ENCODE measurements at regions not wholly inside any gene's neighbourhood (a gene's known extent, or its start where the extent isn't known, plus 50 kb on each side); places are given as distances from the start of the nearest gene placed in this dataset.

GRCh38 chr4:134539729-134540231 lies 338.2 kb upstream of the PABPC4L start:
- Histone ChIP-seq H3K36me3 (ENCODE audit: control insufficient read depth in 2 of 3, insufficient read depth in 3 of 3, low read length in 3 of 3) (no peaks in the 10 kb centered on the region), H3K9ac (ENCODE audit: low read length in 3 of 3) (no peak overlapping the region), H3K9me3 (ENCODE audit: control insufficient read depth in 2 of 3, insufficient read depth in 1 of 3, low read length in 3 of 3) (no peaks in the 10 kb centered on the region), H3K4me3 (ENCODE audit: low read length in 3 of 3) (no peak overlapping the region), H3K4me1 (ENCODE audit: control insufficient read depth in 2 of 3, insufficient read depth in 2 of 3, low read depth in 1 of 3, low read length in 3 of 3) (no peaks in the 10 kb centered on the region), H3K27ac (ENCODE audit: low read depth in 2 of 2, low read length in 2 of 2) (no peak overlapping the region), H3K27me3 (ENCODE audit: control insufficient read depth, insufficient read depth, low read length) (no peaks in the 10 kb centered on the region)
- no peak for TF ChIP-seq CTCF (IDR thresholded peaks at IDR 0.05; ENCODE audit: borderline replicate concordance, extremely low read depth, insufficient read depth)
- no peak for DNase-seq
- FAIRE-seq = no peak
- intact Hi-C loops (cut with DNase I) = no loop called here

- no peak overlapping the region for H3K27ac ChIP-seq (ENCODE audit: low read depth in 2 of 2, low read length in 2 of 2)
- H3K36me3 ChIP-seq (ENCODE audit: control insufficient read depth in 2 of 3, insufficient read depth in 3 of 3, low read length in 3 of 3) = no peaks in the 10 kb centered on the region
- no peaks in the 10 kb centered on the region for H3K4me1 ChIP-seq (ENCODE audit: control insufficient read depth in 2 of 3, insufficient read depth in 2 of 3, low read depth in 1 of 3, low read length in 3 of 3)
- TF ChIP-seq CTCF (IDR thresholded peaks at IDR 0.05; ENCODE audit: borderline replicate concordance, extremely low read depth, insufficient read depth) = no peak
- H3K9ac ChIP-seq (ENCODE audit: low read length in 3 of 3) = no peak overlapping the region
- DNase-seq (no peak), FAIRE-seq (no peak)
- no peaks in the 10 kb centered on the region for H3K9me3 ChIP-seq (ENCODE audit: control insufficient read depth in 2 of 3, insufficient read depth in 1 of 3, low read length in 3 of 3)
- intact Hi-C loops (cut with DNase I) = no loop called here
- no peaks in the 10 kb centered on the region for H3K27me3 ChIP-seq (ENCODE audit: control insufficient read depth, insufficient read depth, low read length)
- H3K4me3 ChIP-seq (ENCODE audit: low read length in 3 of 3) = no peak overlapping the region
Observed at GRCh38 chr4:134537701-134538100, 336.1 kb upstream of the PABPC4L start.

- H3K27ac ChIP-seq (ENCODE audit: low read depth in 2 of 2, low read length in 2 of 2) = no peak overlapping the region
- DNase-seq (peak in 1 of 5 donors; percentile 14), FAIRE-seq (no peak)
- no peak overlapping the region for H3K4me3 ChIP-seq (ENCODE audit: low read length in 3 of 3)
- H3K27me3 ChIP-seq (ENCODE audit: control insufficient read depth, insufficient read depth, low read length) = no peaks in the 10 kb centered on the region
- H3K36me3 ChIP-seq (ENCODE audit: control insufficient read depth in 2 of 3, insufficient read depth in 3 of 3, low read length in 3 of 3) = no peaks in the 10 kb centered on the region
- no peaks in the 10 kb centered on the region for H3K4me1 ChIP-seq (ENCODE audit: control insufficient read depth in 2 of 3, insufficient read depth in 2 of 3, low read depth in 1 of 3, low read length in 3 of 3)
- intact Hi-C loops (cut with DNase I) = no loop called here
- no peak for TF ChIP-seq CTCF (IDR thresholded peaks at IDR 0.05; ENCODE audit: borderline replicate concordance, extremely low read depth, insufficient read depth)
- H3K9me3 ChIP-seq (ENCODE audit: control insufficient read depth in 2 of 3, insufficient read depth in 1 of 3, low read length in 3 of 3) = no peaks in the 10 kb centered on the region
- H3K9ac ChIP-seq (ENCODE audit: low read length in 3 of 3) = no peak overlapping the region
Observed at GRCh38 chr4:134533068-134533467, 331.5 kb upstream of the PABPC4L start.

- intact Hi-C loops (cut with DNase I) = no loop called here
- FAIRE-seq = no peak
- no peaks in the 10 kb centered on the region for H3K36me3 ChIP-seq (ENCODE audit: control insufficient read depth in 2 of 3, insufficient read depth in 3 of 3, low read length in 3 of 3)
Observed at GRCh38 chr4:134531013-134531412, 329.4 kb upstream of the PABPC4L start.

More at GRCh38 chr4:134531013-134531412, 329.4 kb upstream of the PABPC4L start:
- Histone ChIP-seq H3K9me3 (ENCODE audit: control insufficient read depth in 2 of 3, insufficient read depth in 1 of 3, low read length in 3 of 3) (no peaks in the 10 kb centered on the region), H3K4me1 (ENCODE audit: control insufficient read depth in 2 of 3, insufficient read depth in 2 of 3, low read depth in 1 of 3, low read length in 3 of 3) (no peaks in the 10 kb centered on the region), H3K27me3 (ENCODE audit: control insufficient read depth, insufficient read depth, low read length) (no peaks in the 10 kb centered on the region), H3K27ac (ENCODE audit: low read depth in 2 of 2, low read length in 2 of 2) (no peak overlapping the region), H3K9ac (ENCODE audit: low read length in 3 of 3) (no peak overlapping the region), H3K4me3 (ENCODE audit: low read length in 3 of 3) (no peak overlapping the region)
- TF ChIP-seq CTCF (IDR thresholded peaks at IDR 0.05; ENCODE audit: borderline replicate concordance, extremely low read depth, insufficient read depth) = no peak
- DNase-seq = peak in 2 of 5 donors; percentile 37 to 72
